Ishikawa (cell line): ENCODE measurements at regions not wholly inside any gene's neighbourhood (a gene's known extent, or its start where the extent isn't known, plus 50 kb on each side); places are given as distances from the start of the nearest gene placed in this dataset.

Source experiments
- CEBPB ChIP-seq: IDR thresholded peaks from 2 replicates; pipeline ENCODE4 v1.6.1; 2012
- CREB1 ChIP-seq: IDR thresholded peaks from 2 replicates; pipeline ENCODE4 v1.6.1; 2012; ENCODE audit warnings: low read depth
- EGR1 ChIP-seq: IDR thresholded peaks from 2 replicates; pipeline ENCODE4 v1.6.1; 2012
- EP300 ChIP-seq: IDR thresholded peaks from 2 replicates; pipeline ENCODE4 v1.6.1; 2012; ENCODE audit warnings: borderline replicate concordance
- FOXM1 ChIP-seq: IDR thresholded peaks from 2 replicates; pipeline ENCODE4 v1.6.1; 2012; ENCODE audit warnings: low read depth, borderline replicate concordance
- NFIC ChIP-seq: IDR thresholded peaks from 2 replicates; pipeline ENCODE4 v1.6.1; 2012
- RAD21 ChIP-seq: IDR thresholded peaks from 2 replicates; pipeline ENCODE4 v1.6.1; 2012; ENCODE audit warnings: low read depth
- TAF1 ChIP-seq: IDR thresholded peaks from 2 replicates; pipeline ENCODE4 v1.6.1; 2012; ENCODE audit warnings: low read depth, mild to moderate bottlenecking
- TCF12 ChIP-seq: IDR thresholded peaks from 2 replicates; pipeline ENCODE4 v1.6.1; 2012; ENCODE audit warnings: low read depth
- TEAD4 ChIP-seq: IDR thresholded peaks from 2 replicates; pipeline ENCODE4 v1.6.1; 2012
- USF1 ChIP-seq: IDR thresholded peaks from 2 replicates; pipeline ENCODE4 v1.6.1; 2012
- YY1 ChIP-seq: IDR thresholded peaks from 2 replicates; pipeline ENCODE4 v1.6.1; 2012; ENCODE audit warnings: low read depth
- ZBTB7A ChIP-seq: IDR thresholded peaks from 2 replicates; pipeline ENCODE4 v1.6.1; 2012; ENCODE audit warnings: low read depth
- TF ChIP-seq, protein P1 (sequence below): IDR thresholded peaks from 2 replicates; pipeline ENCODE4 v1.6.1; 2012
- TF ChIP-seq, protein P2 (sequence below): IDR thresholded peaks from 2 replicates; pipeline ENCODE4 v1.6.1; 2012; ENCODE audit warnings: low read depth, mild to moderate bottlenecking

DNA sequence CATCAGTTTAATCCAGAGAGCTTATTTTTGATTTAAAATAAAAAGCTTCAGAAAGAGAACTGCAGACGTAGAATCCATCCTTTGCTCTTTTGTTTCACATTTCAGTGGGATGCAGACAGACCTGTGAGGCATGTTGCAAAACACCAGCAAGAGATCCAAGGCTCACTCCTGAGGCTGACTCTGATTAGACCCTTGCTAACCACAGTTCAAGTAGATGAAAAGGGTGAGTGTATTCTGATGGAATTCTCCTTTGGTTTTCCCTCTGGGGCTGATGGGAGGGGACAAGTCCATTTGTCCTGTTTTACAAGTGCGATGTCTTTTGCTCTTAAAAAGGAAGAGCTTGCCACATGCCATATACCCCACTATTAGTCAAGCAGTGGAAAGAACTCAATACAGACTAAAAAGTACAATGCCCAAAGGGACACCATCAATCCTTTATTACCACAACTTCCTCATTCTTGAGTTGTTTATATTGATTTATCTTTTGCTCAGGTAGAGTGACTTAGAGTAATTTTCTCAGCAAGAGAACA, 772.7 kb downstream of the MAFB start:
- TF ChIP-seq RAD21 (no peak), CREB1 (no peak), CEBPB (no peak), TAF1 (no peak), TEAD4 (no peak), YY1 (no peak), USF1 (no peak), TCF12 (no peak), FOXM1 (no peak), NFIC (no peak)
- TF ChIP-seq, protein P1, sequence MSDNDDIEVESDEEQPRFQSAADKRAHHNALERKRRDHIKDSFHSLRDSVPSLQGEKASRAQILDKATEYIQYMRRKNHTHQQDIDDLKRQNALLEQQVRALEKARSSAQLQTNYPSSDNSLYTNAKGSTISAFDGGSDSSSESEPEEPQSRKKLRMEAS, result no peak
- TF ChIP-seq, protein P2, sequence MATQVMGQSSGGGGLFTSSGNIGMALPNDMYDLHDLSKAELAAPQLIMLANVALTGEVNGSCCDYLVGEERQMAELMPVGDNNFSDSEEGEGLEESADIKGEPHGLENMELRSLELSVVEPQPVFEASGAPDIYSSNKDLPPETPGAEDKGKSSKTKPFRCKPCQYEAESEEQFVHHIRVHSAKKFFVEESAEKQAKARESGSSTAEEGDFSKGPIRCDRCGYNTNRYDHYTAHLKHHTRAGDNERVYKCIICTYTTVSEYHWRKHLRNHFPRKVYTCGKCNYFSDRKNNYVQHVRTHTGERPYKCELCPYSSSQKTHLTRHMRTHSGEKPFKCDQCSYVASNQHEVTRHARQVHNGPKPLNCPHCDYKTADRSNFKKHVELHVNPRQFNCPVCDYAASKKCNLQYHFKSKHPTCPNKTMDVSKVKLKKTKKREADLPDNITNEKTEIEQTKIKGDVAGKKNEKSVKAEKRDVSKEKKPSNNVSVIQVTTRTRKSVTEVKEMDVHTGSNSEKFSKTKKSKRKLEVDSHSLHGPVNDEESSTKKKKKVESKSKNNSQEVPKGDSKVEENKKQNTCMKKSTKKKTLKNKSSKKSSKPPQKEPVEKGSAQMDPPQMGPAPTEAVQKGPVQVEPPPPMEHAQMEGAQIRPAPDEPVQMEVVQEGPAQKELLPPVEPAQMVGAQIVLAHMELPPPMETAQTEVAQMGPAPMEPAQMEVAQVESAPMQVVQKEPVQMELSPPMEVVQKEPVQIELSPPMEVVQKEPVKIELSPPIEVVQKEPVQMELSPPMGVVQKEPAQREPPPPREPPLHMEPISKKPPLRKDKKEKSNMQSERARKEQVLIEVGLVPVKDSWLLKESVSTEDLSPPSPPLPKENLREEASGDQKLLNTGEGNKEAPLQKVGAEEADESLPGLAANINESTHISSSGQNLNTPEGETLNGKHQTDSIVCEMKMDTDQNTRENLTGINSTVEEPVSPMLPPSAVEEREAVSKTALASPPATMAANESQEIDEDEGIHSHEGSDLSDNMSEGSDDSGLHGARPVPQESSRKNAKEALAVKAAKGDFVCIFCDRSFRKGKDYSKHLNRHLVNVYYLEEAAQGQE, result no peak

GRCh38 chr20:39913274-39913673, 775.8 kb downstream of the MAFB start:
- TF ChIP-seq TEAD4, result no peak
- TF ChIP-seq TCF12, result no peak
- TF ChIP-seq RAD21, result no peak
- no peak for TF ChIP-seq EGR1
- no peak for TF ChIP-seq FOXM1
- no peak for TF ChIP-seq YY1
- TF ChIP-seq TAF1, result no peak
- no peak for TF ChIP-seq ZBTB7A
- no peak for TF ChIP-seq CEBPB
- TF ChIP-seq, protein P1, result no peak
- TF ChIP-seq EP300, result no peak
- TF ChIP-seq, protein P2, result no peak
- TF ChIP-seq USF1, result no peak
- no peak for TF ChIP-seq CREB1
- no peak for TF ChIP-seq NFIC

DNA sequence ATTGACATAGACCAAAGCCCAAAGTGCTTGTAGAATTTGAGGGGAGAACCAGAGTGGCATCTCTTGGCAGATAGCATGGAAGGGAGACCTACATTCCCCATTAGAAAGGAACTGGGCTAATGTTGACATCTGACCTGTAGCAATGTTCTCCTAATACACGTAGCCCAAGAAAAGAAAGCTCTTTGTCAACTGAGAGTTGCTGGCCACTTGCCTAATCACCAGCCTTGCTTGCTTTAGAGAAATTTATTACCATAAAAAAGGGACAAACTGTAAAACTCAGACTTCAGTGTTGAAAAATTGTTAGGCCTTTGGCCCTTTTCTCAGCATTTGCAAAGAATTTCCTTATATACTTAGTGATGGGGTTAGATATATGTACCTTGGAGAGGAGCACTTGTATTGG, 777.5 kb downstream of the MAFB start:
- TF ChIP-seq YY1, result no peak
- TF ChIP-seq, protein P1, result no peak
- TF ChIP-seq NFIC, result no peak
- TF ChIP-seq USF1, result no peak
- TF ChIP-seq, protein P2, result no peak
- no peak for TF ChIP-seq EP300

DNA sequence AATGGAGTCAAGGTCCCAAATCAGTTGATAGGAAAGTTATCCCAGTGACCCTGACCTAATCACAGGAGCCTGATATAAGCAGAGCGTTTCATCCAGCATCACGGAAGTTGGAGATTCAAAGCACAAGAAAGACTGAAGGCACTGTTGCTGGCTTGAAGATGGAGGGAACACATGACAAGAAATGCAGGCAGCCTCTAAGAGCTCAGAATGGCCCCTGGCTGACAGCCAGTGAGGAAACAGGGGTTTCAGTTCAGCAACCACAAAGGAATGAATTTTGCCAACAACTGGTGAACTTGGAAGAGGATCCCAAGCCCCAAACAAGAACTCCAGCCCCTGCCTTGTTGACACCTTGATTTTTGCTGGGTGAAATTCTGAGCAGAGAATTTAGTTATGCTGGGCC, 778.5 kb downstream of the MAFB start:
- TF ChIP-seq RAD21, result no peak
